ENCODE measurements at regions not wholly inside any gene's neighbourhood (a gene's known extent, or its start where the extent isn't known, plus 50 kb on each side); places are given as distances from the start of the nearest gene placed in this dataset.
"Not testable (repeated sequence)": the region's sequence is repeated elsewhere in the genome, so short reads cannot be mapped to it uniquely, and the experiment has no call there.

GRCh38 chr2:89537862-89538261 lies 846.4 kb downstream of the RPIA start:
- H3K4me3 ChIP-seq (ENCODE audit: low read depth, low read length) = not testable (repeated sequence)

GRCh38 chr2:89544110-89544509 lies 852.6 kb downstream of the RPIA start:
- H3K4me3 ChIP-seq (ENCODE audit: low read depth, low read length) = not testable (repeated sequence)

GRCh38 chr2:89579154-89579553 lies 887.7 kb downstream of the RPIA start:
- not testable (repeated sequence) for H3K4me3 ChIP-seq (ENCODE audit: low read depth, low read length)

- not testable (repeated sequence) for H3K4me3 ChIP-seq (ENCODE audit: low read depth, low read length)
These were observed 891.3 kb downstream of the RPIA start for GRCh38 chr2:89582816-89583215.

GRCh38 chr2:89584046-89584445 lies 892.6 kb downstream of the RPIA start:
- not testable (repeated sequence) for H3K4me3 ChIP-seq (ENCODE audit: low read depth, low read length)

- H3K4me3 ChIP-seq (ENCODE audit: low read depth, low read length) = peak overlapping the region; percentile 32
These were observed 893.5 kb downstream of the RPIA start for GRCh38 chr2:89584868-89585557.

- H3K4me3 ChIP-seq (ENCODE audit: low read depth, low read length) = peak overlapping the region; percentile 54
These were observed 894.1 kb downstream of the RPIA start for GRCh38 chr2:89585558-89585920.

- H3K4me3 ChIP-seq (ENCODE audit: low read depth, low read length) = not testable (repeated sequence)
These were observed 908.4 kb downstream of the RPIA start for GRCh38 chr2:89599843-89600242.

GRCh38 chr2:89606514-89606913 lies 915.0 kb downstream of the RPIA start:
- H3K4me3 ChIP-seq (ENCODE audit: low read depth, low read length) = not testable (repeated sequence)

GRCh38 chr2:89610207-89610926 lies 918.9 kb downstream of the RPIA start:
- not testable (repeated sequence) for H3K4me3 ChIP-seq (ENCODE audit: low read depth, low read length)

- H3K4me3 ChIP-seq (ENCODE audit: low read depth, low read length) = not testable (repeated sequence)
These were observed 919.5 kb downstream of the RPIA start for GRCh38 chr2:89610927-89611515.

- not testable (repeated sequence) for H3K4me3 ChIP-seq (ENCODE audit: low read depth, low read length)
These were observed 920.2 kb downstream of the RPIA start for GRCh38 chr2:89611710-89612109.

- not testable (repeated sequence) for H3K4me3 ChIP-seq (ENCODE audit: low read depth, low read length)
These were observed 957.8 kb downstream of the RPIA start for GRCh38 chr2:89649268-89649667.

- not testable (repeated sequence) for H3K4me3 ChIP-seq (ENCODE audit: low read depth, low read length)
These were observed 987.8 kb downstream of the RPIA start for GRCh38 chr2:89679254-89679653.
